Vagina (tissue), 2 donors: ENCODE measurements at regions not wholly inside any gene's neighbourhood (a gene's known extent, or its start where the extent isn't known, plus 50 kb on each side); places are given as distances from the start of the nearest gene placed in this dataset.

ENCODE experiments used
- CTCF ChIP-seq, 3 experiments: fragments of 450-650 bp in 2 of 3; fragments of 200-600 bp in 1 of 3; sonication (generic) in 1 of 3; IDR thresholded peaks; one replicate each; pipeline ENCODE4 v1.5.1; 2017 to 2019; ENCODE audit warnings: antibody characterized with exemption in 3 of 3, mild to moderate bottlenecking in 2 of 3, moderate library complexity in 2 of 3
- POLR2A ChIP-seq, 2 donors: fragments of 450-650 bp; IDR thresholded peaks; one replicate each; pipeline ENCODE4 v1.6.1; 2017; ENCODE audit warnings: antibody characterized with exemption in 2 of 2, mild to moderate bottlenecking in 2 of 2, moderate library complexity in 2 of 2
- POLR2AphosphoS5 ChIP-seq, 2 donors: sonication (generic); formaldehyde crosslinking; IDR thresholded peaks; one replicate each; pipeline ENCODE4 v1.9.0; 2017; ENCODE audit warnings: antibody characterized with exemption in 2 of 2, mild to moderate bottlenecking in 2 of 2, low read depth in 1 of 2; ENCODE audit not compliant: insufficient read depth in 1 of 2

GRCh38 chr20:24818056-24818455 lies 131.0 kb upstream of the CST7 start:
- TF ChIP-seq CTCF (IDR thresholded peaks at IDR 0.05) (no peak), POLR2A (IDR thresholded peaks at IDR 0.05) (no peak), POLR2AphosphoS5 (IDR thresholded peaks at IDR 0.05; ENCODE audit: insufficient read depth in 1 of 2, low read depth in 1 of 2) (no peak)
